Neural progenitor cell (in vitro differentiated cells): ENCODE measurements at regions not wholly inside any gene's neighbourhood (a gene's known extent, or its start where the extent isn't known, plus 50 kb on each side); places are given as distances from the start of the nearest gene placed in this dataset.

ENCODE experiments used
- CTCF ChIP-seq: fragments of 200-600 bp; sonication (generic); IDR thresholded peaks from 2 replicates; pipeline ENCODE4 v1.5.1; 2017; ENCODE audit warnings: antibody characterized with exemption, mild to moderate bottlenecking
- EZH2 ChIP-seq: fragments of 200-600 bp; sonication (generic); IDR thresholded peaks from 2 replicates; pipeline ENCODE4 v1.6.1; 2017; ENCODE audit warnings: antibody characterized with exemption, mild to moderate bottlenecking, moderate library complexity

GRCh38 chr3:16076564-16076963 lies 97.9 kb upstream of the GALNT15 start:
- TF ChIP-seq CTCF (no peak), EZH2 (no peak)
